BJ (cell line): ENCODE measurements at regions not wholly inside any gene's neighbourhood (a gene's known extent, or its start where the extent isn't known, plus 50 kb on each side); places are given as distances from the start of the nearest gene placed in this dataset.

ENCODE experiments used
- CTCF ChIA-PET: fragments of 350-600 bp; formaldehyde crosslinking; extraction: SDS; loops from one replicate; lab custom pipeline; 2021; ENCODE audit warnings: antibody characterized with exemption, inconsistent platforms; lab: Yijun Ruan, JAX
- POLR2A ChIA-PET: fragments of 300-600 bp; sonication (Branson Sonifier 250); formaldehyde crosslinking; extraction: SDS; loops from one replicate; lab custom pipeline; 2021; ENCODE audit warnings: antibody characterized with exemption; lab: Charles Lee
- DNase-seq: peaks from one replicate; pipeline ENCODE4 v3.0.0-alpha.2; 2011; ENCODE audit warnings: low read depth
- H3K27me3 ChIP-seq: 2 replicates; pipeline ENCODE4 v1.6.0; 2011; ENCODE audit warnings: low read length; ENCODE audit not compliant: control insufficient read depth, insufficient read depth
- H3K36me3 ChIP-seq: 2 replicates; pipeline ENCODE4 v1.5.1; 2011; ENCODE audit warnings: low read length; ENCODE audit not compliant: control insufficient read depth, insufficient read depth
- H3K4me3 ChIP-seq: 2 replicates; pipeline ENCODE4 v1.5.1; 2011; ENCODE audit warnings: low read depth, mild to moderate bottlenecking, control low read depth, low read length
- CTCF ChIP-seq: IDR thresholded peaks from 2 replicates; pipeline ENCODE4 v1.5.1; 2011; ENCODE audit warnings: low read depth, mild to moderate bottlenecking, control low read depth, inconsistent platforms, low read length, moderate library complexity; ENCODE audit not compliant: insufficient read depth

GRCh38 chr6:163739966-163740365 is 325.4 kb downstream of the QKI start:
- CTCF ChIA-PET, result interaction anchor here (0.8 kb wide), 1 partner anchor 17 kb away, joined by 3 read pairs; no protein-coding TSS in a partner anchor
- TF ChIP-seq CTCF, result no peak
- no peak overlapping the region for H3K4me3 ChIP-seq
- H3K27me3 ChIP-seq, result no peaks in the 10 kb centered on the region
- no peaks in the 10 kb centered on the region for H3K36me3 ChIP-seq
- POLR2A ChIA-PET, result no interaction called here
- DNase-seq, result no peak

GRCh38 chr6:163739408-163739725 is 324.8 kb downstream of the QKI start:
- ChIA-PET POLR2A (no interaction called here), CTCF (no interaction called here)
- TF ChIP-seq CTCF, result no peak
- no peaks in the 10 kb centered on the region for H3K36me3 ChIP-seq
- H3K27me3 ChIP-seq, result no peaks in the 10 kb centered on the region
- no peak overlapping the region for H3K4me3 ChIP-seq
- DNase-seq, result no peak

- CTCF ChIA-PET, result no interaction called here
- no peak for DNase-seq
- POLR2A ChIA-PET, result no interaction called here
- Histone ChIP-seq H3K4me3 (no peak overlapping the region), H3K27me3 (no peaks in the 10 kb centered on the region), H3K36me3 (no peaks in the 10 kb centered on the region)
- no peak for TF ChIP-seq CTCF
Observed at GRCh38 chr6:163738725-163739407, 324.3 kb downstream of the QKI start.

GRCh38 chr6:163738304-163738703 is 323.8 kb downstream of the QKI start:
- no peak overlapping the region for H3K4me3 ChIP-seq
- no peaks in the 10 kb centered on the region for H3K36me3 ChIP-seq
- H3K27me3 ChIP-seq, result no peaks in the 10 kb centered on the region
- CTCF ChIA-PET, result no interaction called here
- DNase-seq, result no peak
- TF ChIP-seq CTCF, result no peak
- POLR2A ChIA-PET, result no interaction called here

- no peaks in the 10 kb centered on the region for H3K36me3 ChIP-seq
- H3K27me3 ChIP-seq, result no peaks in the 10 kb centered on the region
- CTCF ChIA-PET, result no interaction called here
- POLR2A ChIA-PET, result no interaction called here
- no peak for TF ChIP-seq CTCF
- no peak for DNase-seq
- no peak overlapping the region for H3K4me3 ChIP-seq
Observed at GRCh38 chr6:163735076-163735475, 320.6 kb downstream of the QKI start.
